Gastrocnemius medialis (tissue), 4 donors: ENCODE measurements at regions not wholly inside any gene's neighbourhood (a gene's known extent, or its start where the extent isn't known, plus 50 kb on each side); places are given as distances from the start of the nearest gene placed in this dataset.

Source experiments
- ATAC-seq, 2 donors: fragments of 150-250 bp; one replicate each; pipeline ENCODE4 v1.9.1; 2016
- DNase-seq, 2 donors: peaks; one replicate each; pipeline ENCODE4 v3.0.0-alpha.2; 2019
- H3K27ac ChIP-seq, 4 donors: fragments of 200-600 bp; sonication (generic); 1 replicate in 1 of 4; 2 replicates in 3 of 4; pipeline ENCODE4 v1.5.1; 2016 to 2018; ENCODE audit warnings: mild to moderate bottlenecking in 2 of 4, moderate library complexity in 1 of 4
- H3K27me3 ChIP-seq, 3 donors: fragments of 200-600 bp; sonication (generic) in 2 of 3; 1 replicate in 1 of 3; 2 replicates in 2 of 3; pipeline versions ENCODE4 v1.5.1 to v1.6.0; 2016 to 2019; ENCODE audit warnings: mild to moderate bottlenecking in 1 of 3, moderate library complexity in 1 of 3
- H3K36me3 ChIP-seq, 2 donors: fragments of 200-600 bp; sonication (generic) in 1 of 2; one replicate each; pipeline ENCODE4 v1.5.1; 2017 to 2018
- H3K4me1 ChIP-seq, 2 donors: fragments of 200-600 bp; sonication (generic) in 1 of 2; one replicate each; pipeline ENCODE4 v1.5.1; 2016 to 2017; ENCODE audit warnings: mild to moderate bottlenecking in 2 of 2
- H3K4me3 ChIP-seq, 4 donors: fragments of 200-600 bp; sonication (generic) in 3 of 4; 1 replicate in 1 of 4; 2 replicates in 3 of 4; pipeline ENCODE4 v1.5.1; 2016 to 2019; ENCODE audit warnings: mild to moderate bottlenecking in 2 of 4
- H3K9me3 ChIP-seq, 3 donors: fragments of 200-600 bp; sonication (generic) in 2 of 3; 1 replicate in 1 of 3; 2 replicates in 2 of 3; pipeline ENCODE4 v1.5.1; 2016 to 2019
- CTCF ChIP-seq, 5 experiments: fragments of 450-650 bp in 3 of 5; fragments of 200-600 bp in 2 of 5; sonication (generic) in 2 of 5; IDR thresholded peaks in 4 of 5; conservative IDR thresholded peaks in 1 of 5; 1 replicate in 4 of 5; 2 replicates in 1 of 5; pipeline ENCODE4 v1.5.1; 2016 to 2019; ENCODE audit warnings: antibody characterized with exemption in 5 of 5, mild to moderate bottlenecking in 3 of 5, moderate library complexity in 3 of 5
- POLR2A ChIP-seq, 2 donors: fragments of 450-650 bp; IDR thresholded peaks; one replicate each; pipeline ENCODE4 v1.6.1; 2017; ENCODE audit warnings: antibody characterized with exemption in 2 of 2, mild to moderate bottlenecking in 2 of 2, moderate library complexity in 2 of 2
- in situ Hi-C, 4 donors: fragments of 200-750 bp; cut with MboI; loops; one replicate each; pipeline versions ENCODE4 v1.15.0 to v1.8.0; 2017; ENCODE audit warnings: low sequenced_read_pairs in 4 of 4
- intact Hi-C: fragments of 100-400 bp; cut with DNase I; formaldehyde crosslinking; loops from one replicate; pipeline ENCODE4 v1.15.1; 2023; ENCODE audit warnings: low total_unique reads

DNA sequence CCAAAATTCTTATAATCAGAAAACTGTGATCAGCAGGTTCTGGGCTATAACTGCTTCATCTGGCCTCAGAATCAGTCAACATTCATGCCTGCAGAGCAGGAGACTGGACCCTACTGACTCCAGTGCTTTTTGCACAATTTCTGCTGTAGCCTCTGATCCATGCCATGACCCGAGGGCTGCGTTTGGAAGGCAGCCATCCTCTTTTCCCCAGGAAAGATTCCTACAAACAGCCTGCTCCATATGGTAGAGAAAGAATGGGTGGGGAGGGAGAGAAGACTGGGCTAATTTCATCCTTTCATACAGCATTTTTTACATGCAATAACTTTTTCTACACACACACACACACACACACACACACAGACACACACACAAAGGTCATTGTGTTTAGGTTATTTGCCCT, 133.0 kb upstream of the MMADHC start:
- no peak for ATAC-seq
- in situ Hi-C loops = no loop called here
- Histone ChIP-seq H3K27me3 (no peaks in the 10 kb centered on the region), H3K36me3 (no peaks in the 10 kb centered on the region), H3K9me3 (no peaks in the 10 kb centered on the region), H3K27ac (no peak overlapping the region), H3K4me1 (no peaks in the 10 kb centered on the region), H3K4me3 (no peak overlapping the region)
- DNase-seq = no peak
- intact Hi-C loops = no loop called here
- TF ChIP-seq POLR2A (IDR thresholded peaks at IDR 0.05) = no peak
- TF ChIP-seq CTCF (IDR thresholded peaks at IDR 0.05 in 4 of 5, conservative IDR thresholded peaks at IDR 0.05 in 1 of 5) = no peak

DNA sequence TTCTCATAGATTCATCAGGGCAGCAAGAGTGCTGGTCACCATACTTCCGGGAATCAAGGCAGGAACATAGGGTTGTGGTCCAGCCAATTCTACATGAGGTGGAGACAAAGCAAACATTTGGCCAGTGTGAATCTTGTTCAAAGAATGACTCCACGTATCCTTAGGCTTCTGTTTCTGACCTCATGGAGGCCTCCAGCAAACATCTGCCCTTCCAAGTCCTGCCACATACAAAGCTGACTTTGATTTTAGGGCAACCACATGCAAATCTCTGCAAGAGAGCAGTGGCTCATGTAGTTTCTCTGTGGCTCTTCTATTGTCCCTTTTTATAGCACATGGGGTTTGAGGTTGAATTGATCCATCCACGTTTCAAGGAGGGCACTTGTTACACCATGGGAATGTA, 132.1 kb upstream of the MMADHC start:
- Histone ChIP-seq H3K9me3 (no peaks in the 10 kb centered on the region), H3K4me1 (no peaks in the 10 kb centered on the region), H3K27ac (no peak overlapping the region), H3K27me3 (no peaks in the 10 kb centered on the region), H3K4me3 (no peak overlapping the region), H3K36me3 (no peaks in the 10 kb centered on the region)
- DNase-seq (no peak), ATAC-seq (no peak)
- intact Hi-C loops = no loop called here
- TF ChIP-seq POLR2A (IDR thresholded peaks at IDR 0.05) (no peak), CTCF (IDR thresholded peaks at IDR 0.05 in 4 of 5, conservative IDR thresholded peaks at IDR 0.05 in 1 of 5) (no peak)
- in situ Hi-C loops = loop anchor here in 1 of 4 donors (10.0 kb wide), 1 partner anchor 85 kb away; no protein-coding TSS in a partner anchor

GRCh38 chr2:149716687-149717086, 129.1 kb upstream of the MMADHC start:
- Histone ChIP-seq H3K27ac (no peak overlapping the region), H3K36me3 (no peaks in the 10 kb centered on the region), H3K9me3 (no peaks in the 10 kb centered on the region), H3K27me3 (no peaks in the 10 kb centered on the region), H3K4me3 (no peak overlapping the region), H3K4me1 (no peaks in the 10 kb centered on the region)
- intact Hi-C loops = no loop called here
- TF ChIP-seq POLR2A (IDR thresholded peaks at IDR 0.05) (no peak), CTCF (IDR thresholded peaks at IDR 0.05 in 4 of 5, conservative IDR thresholded peaks at IDR 0.05 in 1 of 5) (no peak)
- in situ Hi-C loops = loop anchor here in 1 of 4 donors (10.0 kb wide), 1 partner anchor 82 kb away; no protein-coding TSS in a partner anchor
- DNase-seq (no peak), ATAC-seq (no peak)

DNA sequence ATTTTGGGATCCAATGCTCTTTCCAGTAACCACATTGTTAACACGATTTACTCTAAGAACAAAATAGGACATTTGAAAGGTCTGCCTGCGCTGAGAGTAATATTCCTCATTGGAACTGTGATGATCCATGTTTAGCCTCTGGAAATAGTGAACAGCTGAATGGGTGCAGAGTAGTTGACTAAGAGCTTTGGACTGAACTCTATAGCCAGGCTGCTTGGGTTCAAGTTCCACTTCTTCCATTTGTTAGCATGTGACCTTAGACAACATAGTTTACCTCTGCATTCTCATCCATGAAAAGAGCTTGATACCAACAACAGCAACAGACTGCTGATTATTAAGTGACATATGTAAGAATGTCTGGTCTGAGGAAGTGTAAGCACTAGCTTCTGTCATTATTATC, 128.3 kb upstream of the MMADHC start:
- DNase-seq (no peak), ATAC-seq (no peak)
- in situ Hi-C loops = loop anchor here in 1 of 4 donors (10.0 kb wide), 1 partner anchor 81 kb away; no protein-coding TSS in a partner anchor
- H3K9me3 ChIP-seq = no peaks in the 10 kb centered on the region
- no peaks in the 10 kb centered on the region for H3K36me3 ChIP-seq
- H3K27ac ChIP-seq = no peak overlapping the region
- H3K4me1 ChIP-seq = no peaks in the 10 kb centered on the region
- intact Hi-C loops = no loop called here
- H3K4me3 ChIP-seq = no peak overlapping the region
- no peaks in the 10 kb centered on the region for H3K27me3 ChIP-seq
- no peak for TF ChIP-seq CTCF (IDR thresholded peaks at IDR 0.05 in 4 of 5, conservative IDR thresholded peaks at IDR 0.05 in 1 of 5)
- TF ChIP-seq POLR2A (IDR thresholded peaks at IDR 0.05) = no peak

GRCh38 chr2:149715005-149715592, 127.5 kb upstream of the MMADHC start:
- intact Hi-C loops = no loop called here
- H3K4me3 ChIP-seq = no peak overlapping the region
- ATAC-seq = no peak
- no peak overlapping the region for H3K27ac ChIP-seq
- H3K36me3 ChIP-seq = no peaks in the 10 kb centered on the region
- no peaks in the 10 kb centered on the region for H3K4me1 ChIP-seq
- no peaks in the 10 kb centered on the region for H3K27me3 ChIP-seq
- H3K9me3 ChIP-seq = no peaks in the 10 kb centered on the region
- TF ChIP-seq CTCF (IDR thresholded peaks at IDR 0.05 in 4 of 5, conservative IDR thresholded peaks at IDR 0.05 in 1 of 5) (no peak), POLR2A (IDR thresholded peaks at IDR 0.05) (no peak)
- in situ Hi-C loops = loop anchor here in 1 of 4 donors (10.0 kb wide), 1 partner anchor 80 kb away; no protein-coding TSS in a partner anchor
- DNase-seq = no peak
